ENCODE measurements at regions not wholly inside any gene's neighbourhood (a gene's known extent, or its start where the extent isn't known, plus 50 kb on each side); places are given as distances from the start of the nearest gene placed in this dataset.
"Not testable (repeated sequence)": the region's sequence is repeated elsewhere in the genome, so short reads cannot be mapped to it uniquely, and the experiment has no call there.

- no peak for DNase-seq
Measured at GRCh38 chr5:9841516-9842170, 211.5 kb upstream of the TAS2R1 start.

DNA sequence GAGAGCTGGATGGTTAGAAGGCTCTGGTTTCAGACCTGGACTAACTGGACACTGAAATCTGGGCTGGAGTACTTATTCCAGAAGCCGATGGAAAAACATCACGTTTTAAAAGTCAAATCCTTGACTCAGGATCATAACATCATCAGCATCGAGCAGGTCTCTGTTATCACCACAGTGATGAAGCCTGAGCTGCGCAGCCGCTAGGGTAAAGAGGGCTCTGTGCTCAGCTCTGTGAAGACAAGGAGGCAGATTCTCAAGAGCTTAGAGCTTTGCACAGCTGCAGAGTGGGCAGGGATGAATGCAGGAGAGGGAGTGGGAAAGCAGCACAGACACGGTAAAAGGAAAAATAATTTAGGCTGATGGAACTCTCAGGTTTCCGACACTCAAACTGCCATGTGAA is 208.8 kb upstream of the TAS2R1 start:
- no peak for DNase-seq

GRCh38 chr5:9834871-9835770 is 205.0 kb upstream of the TAS2R1 start:
- no peak for DNase-seq

DNA sequence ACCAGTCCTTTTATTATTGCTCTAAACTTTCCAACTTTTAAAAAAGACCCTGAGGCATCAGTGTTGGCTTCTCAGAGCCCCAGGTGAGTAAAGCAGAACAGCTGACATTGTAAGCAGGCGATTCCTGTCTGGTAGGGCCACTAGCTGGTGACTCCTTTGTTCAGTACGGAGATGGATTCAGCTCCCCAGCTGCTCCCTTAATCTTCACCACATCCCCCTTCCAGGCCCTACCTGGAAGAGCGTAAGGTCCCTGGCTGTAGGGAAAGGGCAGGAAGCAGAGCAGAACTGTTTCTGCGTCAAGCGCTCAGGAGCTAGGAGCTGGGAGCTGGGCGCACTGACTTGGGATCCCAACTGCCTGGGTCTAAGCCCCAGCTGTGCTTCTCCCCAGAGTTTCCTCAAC is 203.7 kb upstream of the TAS2R1 start:
- DNase-seq, result no peak

GRCh38 chr5:9832921-9833320 is 202.8 kb upstream of the TAS2R1 start:
- no peak for DNase-seq

DNA sequence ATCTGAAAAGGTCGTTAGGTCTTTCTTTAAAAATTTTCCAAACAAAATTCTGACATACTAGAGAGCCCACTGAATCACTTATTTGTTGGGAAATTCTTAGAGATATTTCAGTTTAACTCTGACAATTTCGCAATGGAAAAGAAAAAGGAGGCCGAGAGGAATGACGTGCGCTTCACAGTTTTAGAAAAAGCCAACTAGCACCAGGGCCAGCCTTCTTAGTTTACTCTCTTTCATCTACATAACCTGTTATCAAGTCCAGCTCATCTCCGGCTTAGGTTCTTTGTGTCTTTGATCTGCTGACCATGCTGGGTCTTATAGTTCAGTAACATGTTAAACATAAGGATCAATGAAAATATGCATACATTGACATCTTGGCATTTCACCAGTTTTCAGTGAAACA is 201.7 kb upstream of the TAS2R1 start:
- no peak for DNase-seq

GRCh38 chr5:9830184-9830583 is 200.0 kb upstream of the TAS2R1 start:
- DNase-seq, result no peak

DNA sequence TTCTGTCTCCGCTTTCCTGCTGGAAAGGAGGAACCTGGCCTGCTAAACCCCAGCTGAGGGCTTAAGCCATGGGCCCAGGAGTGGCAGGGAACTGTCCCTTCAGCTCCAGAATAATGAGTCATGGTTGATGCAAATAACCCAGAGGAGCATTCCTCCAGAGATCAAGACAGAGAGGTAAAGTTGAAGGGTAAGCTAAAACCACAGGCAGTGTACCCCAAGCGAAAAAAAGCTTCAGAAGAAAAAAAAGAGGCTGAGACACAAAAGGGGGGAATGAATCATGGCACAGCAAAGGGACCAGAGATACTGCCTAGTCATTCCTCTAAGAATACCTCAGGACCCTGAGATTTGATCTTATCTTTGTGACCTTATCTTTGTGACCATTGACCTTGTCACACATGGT is 199.5 kb upstream of the TAS2R1 start:
- DNase-seq, result no peak

- no peak for DNase-seq
Measured at GRCh38 chr5:9820691-9821449, 190.7 kb upstream of the TAS2R1 start.

DNA sequence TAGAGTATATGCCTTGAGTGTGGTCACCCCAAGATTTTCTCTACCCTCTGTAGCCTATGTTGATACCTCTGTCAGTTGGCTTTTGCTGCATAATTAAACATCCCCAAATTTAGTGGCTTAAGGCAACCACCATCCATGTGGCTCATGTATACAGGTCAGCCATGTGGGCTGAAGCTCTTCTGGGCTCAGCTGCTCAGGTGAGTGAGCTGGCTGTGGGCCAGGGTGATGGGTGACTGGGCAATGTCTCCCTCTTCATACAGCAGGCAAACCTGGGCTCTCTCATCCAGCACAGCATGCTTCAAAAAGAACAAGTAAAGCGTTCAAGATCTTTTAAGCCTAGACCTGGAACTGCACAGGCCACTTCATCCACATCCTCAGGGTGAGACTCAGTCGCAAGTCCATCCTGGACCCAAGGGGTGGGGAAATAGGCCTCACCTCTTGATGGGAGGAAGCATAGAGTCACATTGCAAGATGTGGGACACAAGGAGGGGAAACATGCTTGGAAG is 188.2 kb upstream of the TAS2R1 start:
- DNase-seq, result no peak

- no peak for DNase-seq
Measured at GRCh38 chr5:9817819-9818218, 187.7 kb upstream of the TAS2R1 start.

- no peak for DNase-seq
Measured at GRCh38 chr5:9815051-9815450, 184.9 kb upstream of the TAS2R1 start.

DNA sequence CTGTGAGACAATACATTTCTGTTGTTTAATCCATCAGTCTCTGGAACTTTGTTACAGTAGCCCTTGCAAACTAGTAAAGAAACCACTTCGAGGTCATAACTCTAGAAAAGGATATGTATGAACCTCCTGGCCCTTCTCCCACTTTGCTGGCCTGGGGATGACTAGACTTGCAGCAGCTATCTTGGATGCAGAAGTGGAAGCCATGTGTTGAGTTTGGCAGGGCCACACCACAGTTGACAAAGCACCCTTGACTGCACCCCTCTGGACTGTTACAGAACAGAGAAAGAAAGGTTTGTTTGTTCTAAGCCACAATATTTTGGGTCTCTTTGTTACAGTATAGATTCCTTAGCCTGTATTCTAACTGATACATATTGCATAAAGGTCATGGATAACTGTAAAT is 183.2 kb upstream of the TAS2R1 start:
- no peak for DNase-seq

- DNase-seq, result not testable (repeated sequence)
Measured at GRCh38 chr5:9807366-9807765, 177.2 kb upstream of the TAS2R1 start.

GRCh38 chr5:9801908-9802307 is 171.8 kb upstream of the TAS2R1 start:
- no peak for DNase-seq

DNA sequence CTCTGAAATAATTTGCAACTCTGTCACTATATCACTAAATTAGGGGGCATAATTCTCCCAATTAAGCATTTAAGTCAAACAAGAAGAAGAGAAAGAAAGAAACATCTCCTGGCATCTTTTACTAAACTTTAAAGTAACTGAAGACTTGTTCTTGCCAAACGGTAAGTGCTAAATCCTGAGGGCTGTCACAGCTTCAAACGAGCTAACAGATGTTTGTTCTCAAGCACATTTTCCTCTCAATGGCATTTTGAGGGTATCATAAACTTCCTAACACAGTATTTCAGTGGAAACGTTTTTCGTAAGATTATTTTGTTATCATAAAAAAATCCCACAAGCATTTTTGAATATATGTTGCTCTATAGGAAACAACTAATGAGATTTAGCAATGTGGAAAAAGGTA is 169.5 kb upstream of the TAS2R1 start:
- DNase-seq, result no peak

DNA sequence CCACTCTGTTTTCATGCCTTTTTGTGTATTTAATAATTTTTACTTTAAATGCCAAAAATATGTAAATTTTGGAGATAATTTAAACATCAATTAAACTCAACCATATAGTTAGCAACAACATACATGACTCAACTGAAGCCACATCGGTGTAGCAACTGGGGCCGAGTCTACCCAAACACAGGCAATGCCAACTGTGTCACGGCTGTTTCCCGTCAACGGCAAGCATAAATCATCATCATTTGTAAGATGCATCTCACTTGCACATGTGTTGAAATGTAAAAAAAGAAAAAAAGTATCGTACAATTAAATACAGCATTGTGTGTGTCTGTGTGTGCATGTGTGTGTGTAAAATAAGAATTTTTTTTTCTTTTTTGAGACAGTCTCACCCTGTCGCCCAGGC is 160.1 kb upstream of the TAS2R1 start:
- no peak for DNase-seq

GRCh38 chr5:9789777-9790176 is 159.6 kb upstream of the TAS2R1 start:
- DNase-seq, result no peak

DNA sequence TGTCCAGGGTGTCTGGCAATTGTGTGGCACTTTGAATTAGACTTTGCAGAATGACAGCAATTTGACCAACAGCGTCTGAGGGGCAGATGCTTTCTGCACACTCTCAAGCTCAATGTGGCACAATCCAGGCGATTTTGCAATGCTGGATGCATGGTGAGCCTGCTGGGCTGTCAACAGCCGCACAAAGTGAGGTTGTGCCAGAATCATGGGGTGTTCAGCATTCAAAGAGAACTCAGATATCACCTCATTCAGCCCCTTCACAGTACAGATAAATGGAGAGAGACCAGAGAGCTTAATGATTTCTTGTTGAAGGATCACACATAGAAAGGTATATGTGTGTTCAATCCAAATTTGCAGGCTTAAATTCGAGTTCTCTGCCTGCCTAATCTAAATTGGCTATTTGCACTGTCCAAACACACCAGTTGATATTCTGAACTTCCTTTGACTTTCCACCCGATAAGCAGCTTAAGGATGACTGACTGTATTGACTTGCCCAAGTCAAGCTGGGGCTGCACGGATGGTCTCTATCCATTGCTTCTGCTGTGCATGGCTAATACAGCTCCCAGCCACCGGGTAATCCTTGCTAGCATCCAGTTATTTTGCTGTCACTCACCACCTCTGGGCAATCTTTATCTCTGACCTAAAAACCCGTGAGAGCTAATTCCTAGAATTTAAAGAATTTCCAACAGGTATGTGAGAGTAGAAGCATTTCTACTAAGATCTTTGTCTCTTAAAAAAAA is 157.9 kb upstream of the TAS2R1 start:
- no peak for DNase-seq

DNA sequence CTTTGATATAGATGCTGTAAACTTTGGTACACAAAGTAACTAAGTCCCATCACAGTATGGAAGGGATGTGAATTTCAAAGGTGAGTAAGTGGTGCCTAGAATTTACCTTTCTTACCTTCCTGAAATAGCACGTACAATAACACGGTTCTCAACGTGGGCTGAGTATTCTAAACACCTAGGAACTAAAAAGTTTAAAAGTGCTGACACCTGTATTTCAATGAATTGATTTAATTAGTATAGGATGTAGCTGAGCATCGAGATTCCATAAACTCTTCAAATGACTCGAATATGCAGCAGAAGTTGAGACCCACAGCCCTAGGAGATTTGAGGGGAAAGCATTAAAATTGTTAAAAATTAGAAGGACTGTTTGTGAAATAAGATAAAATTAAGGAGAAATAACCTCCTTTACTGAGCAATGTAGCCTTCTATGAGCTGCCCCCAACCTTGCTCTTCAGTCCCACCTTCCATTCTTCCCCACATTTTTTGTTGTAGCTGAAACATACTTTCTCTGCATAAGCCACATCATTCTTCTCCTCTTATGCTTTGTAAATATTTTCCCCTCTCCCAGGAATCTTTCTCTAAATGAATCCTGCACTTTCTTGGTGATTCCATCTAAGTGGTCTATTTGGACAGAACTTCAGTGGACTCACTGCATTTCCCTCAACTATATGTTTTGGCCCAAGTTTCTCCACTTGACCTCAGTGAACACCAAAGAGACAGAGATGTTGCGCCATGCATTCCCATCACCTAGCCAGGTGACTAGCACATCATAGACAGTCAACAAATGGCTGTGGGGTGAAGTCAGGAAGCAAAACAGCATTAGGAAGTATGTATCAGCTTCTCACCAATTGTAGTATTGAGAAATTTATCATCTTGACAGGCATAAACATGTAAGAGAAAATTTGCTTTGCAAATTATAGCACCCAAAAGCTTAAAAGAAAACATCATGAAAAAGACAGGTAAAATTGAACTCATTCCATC is 156.5 kb upstream of the TAS2R1 start:
- DNase-seq, result no peak

DNA sequence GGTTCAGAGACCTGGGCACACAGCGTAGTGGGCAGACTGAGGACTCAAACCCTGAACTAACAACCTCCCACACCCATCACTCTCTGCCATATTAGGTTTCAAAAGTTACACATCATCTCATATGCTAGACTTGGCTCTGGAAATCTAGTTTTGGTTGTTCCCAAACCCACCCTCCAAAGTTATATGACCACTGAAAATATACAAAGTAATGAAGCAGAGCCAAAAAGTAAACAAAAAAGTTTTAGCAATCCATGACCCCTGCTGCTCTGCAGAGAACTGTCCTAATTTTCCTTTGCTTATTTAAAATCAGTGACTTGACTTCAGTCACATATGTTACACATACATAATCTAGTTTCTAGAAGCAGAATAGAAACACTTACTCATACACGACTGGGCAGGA is 155.6 kb upstream of the TAS2R1 start:
- DNase-seq, result no peak

DNA sequence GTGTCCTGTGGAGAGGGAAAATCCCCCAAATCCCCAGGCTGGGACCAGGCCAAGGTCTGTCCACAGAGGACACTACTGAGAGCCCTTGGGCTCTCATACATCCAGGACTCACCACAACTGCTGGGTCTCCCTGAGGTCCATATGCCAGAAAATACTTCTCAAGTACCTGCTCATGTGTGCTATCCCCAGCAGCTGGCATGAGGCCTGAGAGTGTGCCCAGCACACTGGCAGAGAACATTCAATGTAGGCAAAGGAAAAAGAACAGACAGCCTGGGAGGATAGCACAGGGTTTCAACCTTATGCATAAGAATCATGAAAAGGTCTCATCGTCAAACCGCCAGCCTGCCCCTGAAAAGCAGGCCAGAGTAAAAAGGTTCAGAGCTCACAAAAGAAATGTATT is 154.1 kb upstream of the TAS2R1 start:
- DNase-seq, result no peak
